SK-N-SH treated with all-trans-retinoic acid at 6 μM for 48 hours (cell line): ENCODE measurements at regions not wholly inside any gene's neighbourhood (a gene's known extent, or its start where the extent isn't known, plus 50 kb on each side); places are given as distances from the start of the nearest gene placed in this dataset.

Source experiments
- ATAC-seq: fragments of 200-7000 bp; cut with Tn5 transposase; 3 replicates; pipeline ENCODE4 v1.9.1; 2020; ENCODE audit warnings: mild to moderate bottlenecking, moderate library complexity
- BACH2 ChIP-seq: fragments of 250-450 bp; sonication (Bioruptor Pico); IDR thresholded peaks from 2 replicates; pipeline ENCODE4 v1.9.0; 2021; ENCODE audit warnings: mild to moderate bottlenecking, borderline replicate concordance
- CSDC2 ChIP-seq: fragments of 250-450 bp; sonication (Bioruptor Pico); IDR thresholded peaks from 2 replicates; pipeline ENCODE4 v1.5.0; 2020; ENCODE audit warnings: mild to moderate bottlenecking, moderate library complexity
- ESRRG ChIP-seq: fragments of 250-450 bp; sonication (Bioruptor Pico); IDR thresholded peaks from 2 replicates; pipeline ENCODE4 v1.6.1; 2021; ENCODE audit warnings: mild to moderate bottlenecking
- GLIS3 ChIP-seq: fragments of 250-450 bp; sonication (Bioruptor Pico); IDR thresholded peaks from 2 replicates; pipeline ENCODE4 v1.5.0; 2020; ENCODE audit warnings: mild to moderate bottlenecking, moderate library complexity
- ISL1 ChIP-seq: fragments of 250-450 bp; sonication (Bioruptor Pico); IDR thresholded peaks from 2 replicates; pipeline ENCODE4 v2.1.2; 2022; ENCODE audit warnings: mild to moderate bottlenecking, moderate library complexity
- OSR1 ChIP-seq: fragments of 250-450 bp; sonication (Bioruptor Pico); IDR thresholded peaks from 2 replicates; pipeline ENCODE4 v1.8.0; 2022; ENCODE audit warnings: moderate library complexity, mild to moderate bottlenecking, inconsistent platforms
- SNAI2 ChIP-seq: fragments of 250-450 bp; sonication (Bioruptor Pico); IDR thresholded peaks from 2 replicates; pipeline ENCODE4 v1.5.0; 2020; ENCODE audit warnings: mild to moderate bottlenecking, moderate library complexity
- TCF4 ChIP-seq: fragments of 250-450 bp; sonication (Bioruptor Pico); IDR thresholded peaks from 2 replicates; pipeline ENCODE4 v1.8.0; 2021; ENCODE audit warnings: mild to moderate bottlenecking, moderate library complexity, borderline replicate concordance
- ZC3H10 ChIP-seq: fragments of 250-450 bp; sonication (Bioruptor Pico); IDR thresholded peaks from 2 replicates; pipeline ENCODE4 v1.5.1; 2021; ENCODE audit warnings: mild to moderate bottlenecking, moderate library complexity
- ZNF565 ChIP-seq: fragments of 450-650 bp; formaldehyde crosslinking; conservative IDR thresholded peaks from 2 replicates; pipeline ENCODE4 v1.5.0; 2020; ENCODE audit warnings: low read depth, mild to moderate bottlenecking, moderate library complexity
- ZNF70 ChIP-seq: fragments of 450-650 bp; formaldehyde crosslinking; IDR thresholded peaks from 2 replicates; pipeline ENCODE4 v1.5.0; 2020; ENCODE audit warnings: mild to moderate bottlenecking, moderate library complexity
- ZNF8 ChIP-seq: fragments of 450-650 bp; formaldehyde crosslinking; IDR thresholded peaks from 2 replicates; pipeline ENCODE4 v1.5.0; 2020; ENCODE audit warnings: mild to moderate bottlenecking, moderate library complexity
- TF ChIP-seq, protein P1 (sequence below): fragments of 250-450 bp; sonication (Bioruptor Pico); IDR thresholded peaks from 2 replicates; pipeline ENCODE4 v1.5.1; 2020; ENCODE audit warnings: low read depth, mild to moderate bottlenecking, moderate library complexity
- TF ChIP-seq, protein P2 (sequence below): fragments of 250-450 bp; sonication (Bioruptor Pico); IDR thresholded peaks from 2 replicates; pipeline ENCODE4 v1.5.1; 2021; ENCODE audit warnings: mild to moderate bottlenecking, moderate library complexity
- TF ChIP-seq, protein P3 (sequence below): fragments of 250-450 bp; sonication (Bioruptor Pico); IDR thresholded peaks from 2 replicates; pipeline ENCODE4 v1.5.0; 2020; ENCODE audit warnings: mild to moderate bottlenecking, moderate library complexity
- TF ChIP-seq, protein P4 (sequence below): fragments of 250-450 bp; sonication (Bioruptor Pico); IDR thresholded peaks from 2 replicates; pipeline ENCODE4 v1.8.0; 2021; ENCODE audit warnings: low read depth, mild to moderate bottlenecking, moderate library complexity, borderline replicate concordance

DNA sequence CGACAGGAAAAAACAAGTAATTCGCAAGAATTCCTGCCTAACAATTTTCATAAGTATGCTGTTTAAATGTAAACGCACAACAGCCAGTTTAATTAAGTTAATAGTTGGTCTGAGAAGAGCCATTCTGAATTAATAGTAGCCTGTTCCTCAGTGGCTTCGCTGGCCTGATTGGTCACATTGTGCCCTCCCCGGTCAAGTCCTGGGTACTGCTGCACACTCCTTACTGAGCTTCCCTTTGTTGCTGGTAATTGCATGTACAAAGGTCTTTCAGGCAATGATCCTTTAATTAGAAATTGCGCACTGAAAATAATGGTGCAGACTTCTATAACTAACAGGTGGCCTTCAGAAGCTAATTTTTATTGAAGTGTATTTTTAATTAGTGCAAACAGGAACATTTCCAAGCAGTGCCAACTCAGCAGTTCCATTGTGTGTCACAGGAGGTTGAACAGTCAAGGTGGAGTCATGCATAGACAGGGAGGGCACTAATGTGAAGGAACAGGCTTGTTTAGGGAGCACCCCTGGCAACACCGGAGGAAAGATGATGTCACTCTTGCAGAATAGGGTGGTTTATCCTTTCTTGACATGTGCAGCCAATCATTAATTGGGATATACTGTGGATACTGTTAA, 92.6 kb upstream of the SLC22A23 start:
- no peak for ATAC-seq
- TF ChIP-seq, protein P1, sequence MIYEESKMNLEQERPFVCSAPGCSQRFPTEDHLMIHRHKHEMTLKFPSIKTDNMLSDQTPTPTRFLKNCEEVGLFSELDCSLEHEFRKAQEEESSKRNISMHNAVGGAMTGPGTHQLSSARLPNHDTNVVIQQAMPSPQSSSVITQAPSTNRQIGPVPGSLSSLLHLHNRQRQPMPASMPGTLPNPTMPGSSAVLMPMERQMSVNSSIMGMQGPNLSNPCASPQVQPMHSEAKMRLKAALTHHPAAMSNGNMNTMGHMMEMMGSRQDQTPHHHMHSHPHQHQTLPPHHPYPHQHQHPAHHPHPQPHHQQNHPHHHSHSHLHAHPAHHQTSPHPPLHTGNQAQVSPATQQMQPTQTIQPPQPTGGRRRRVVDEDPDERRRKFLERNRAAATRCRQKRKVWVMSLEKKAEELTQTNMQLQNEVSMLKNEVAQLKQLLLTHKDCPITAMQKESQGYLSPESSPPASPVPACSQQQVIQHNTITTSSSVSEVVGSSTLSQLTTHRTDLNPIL (CRISPR knock-in tag) = no peak
- TF ChIP-seq ESRRG (no peak), ZNF70 (CRISPR knock-in tag) (no peak), ISL1 (no peak), SNAI2 (CRISPR knock-in tag) (no peak)
- TF ChIP-seq, protein P2, sequence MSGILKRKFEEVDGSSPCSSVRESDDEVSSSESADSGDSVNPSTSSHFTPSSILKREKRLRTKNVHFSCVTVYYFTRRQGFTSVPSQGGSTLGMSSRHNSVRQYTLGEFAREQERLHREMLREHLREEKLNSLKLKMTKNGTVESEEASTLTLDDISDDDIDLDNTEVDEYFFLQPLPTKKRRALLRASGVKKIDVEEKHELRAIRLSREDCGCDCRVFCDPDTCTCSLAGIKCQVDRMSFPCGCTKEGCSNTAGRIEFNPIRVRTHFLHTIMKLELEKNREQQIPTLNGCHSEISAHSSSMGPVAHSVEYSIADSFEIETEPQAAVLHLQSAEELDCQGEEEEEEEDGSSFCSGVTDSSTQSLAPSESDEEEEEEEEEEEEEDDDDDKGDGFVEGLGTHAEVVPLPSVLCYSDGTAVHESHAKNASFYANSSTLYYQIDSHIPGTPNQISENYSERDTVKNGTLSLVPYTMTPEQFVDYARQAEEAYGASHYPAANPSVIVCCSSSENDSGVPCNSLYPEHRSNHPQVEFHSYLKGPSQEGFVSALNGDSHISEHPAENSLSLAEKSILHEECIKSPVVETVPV (CRISPR knock-in tag) = no peak
- TF ChIP-seq, protein P3, sequence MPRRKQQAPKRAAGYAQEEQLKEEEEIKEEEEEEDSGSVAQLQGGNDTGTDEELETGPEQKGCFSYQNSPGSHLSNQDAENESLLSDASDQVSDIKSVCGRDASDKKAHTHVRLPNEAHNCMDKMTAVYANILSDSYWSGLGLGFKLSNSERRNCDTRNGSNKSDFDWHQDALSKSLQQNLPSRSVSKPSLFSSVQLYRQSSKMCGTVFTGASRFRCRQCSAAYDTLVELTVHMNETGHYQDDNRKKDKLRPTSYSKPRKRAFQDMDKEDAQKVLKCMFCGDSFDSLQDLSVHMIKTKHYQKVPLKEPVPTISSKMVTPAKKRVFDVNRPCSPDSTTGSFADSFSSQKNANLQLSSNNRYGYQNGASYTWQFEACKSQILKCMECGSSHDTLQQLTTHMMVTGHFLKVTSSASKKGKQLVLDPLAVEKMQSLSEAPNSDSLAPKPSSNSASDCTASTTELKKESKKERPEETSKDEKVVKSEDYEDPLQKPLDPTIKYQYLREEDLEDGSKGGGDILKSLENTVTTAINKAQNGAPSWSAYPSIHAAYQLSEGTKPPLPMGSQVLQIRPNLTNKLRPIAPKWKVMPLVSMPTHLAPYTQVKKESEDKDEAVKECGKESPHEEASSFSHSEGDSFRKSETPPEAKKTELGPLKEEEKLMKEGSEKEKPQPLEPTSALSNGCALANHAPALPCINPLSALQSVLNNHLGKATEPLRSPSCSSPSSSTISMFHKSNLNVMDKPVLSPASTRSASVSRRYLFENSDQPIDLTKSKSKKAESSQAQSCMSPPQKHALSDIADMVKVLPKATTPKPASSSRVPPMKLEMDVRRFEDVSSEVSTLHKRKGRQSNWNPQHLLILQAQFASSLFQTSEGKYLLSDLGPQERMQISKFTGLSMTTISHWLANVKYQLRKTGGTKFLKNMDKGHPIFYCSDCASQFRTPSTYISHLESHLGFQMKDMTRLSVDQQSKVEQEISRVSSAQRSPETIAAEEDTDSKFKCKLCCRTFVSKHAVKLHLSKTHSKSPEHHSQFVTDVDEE = no peak
- TF ChIP-seq, all 23 proteins: peak for 0

DNA sequence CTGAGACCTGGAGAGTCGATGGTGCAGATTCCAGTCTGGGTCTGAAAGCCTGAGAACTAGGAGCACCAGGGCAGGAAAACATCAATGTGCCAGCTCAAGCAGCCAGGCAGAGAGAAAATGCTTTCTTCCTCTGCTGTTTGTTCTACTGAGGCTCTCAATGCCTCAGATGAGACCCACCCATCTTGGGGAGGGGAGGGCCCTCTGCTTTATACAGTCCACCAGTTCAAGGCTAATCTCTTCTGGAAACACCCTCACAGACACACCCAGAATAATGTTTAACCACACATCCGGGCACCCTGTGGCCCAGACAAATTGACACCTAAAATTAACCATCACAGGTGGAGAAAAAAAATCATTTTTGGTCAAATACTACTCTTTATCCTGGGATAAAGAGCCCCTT, 89.3 kb upstream of the SLC22A23 start:
- ATAC-seq = no peak
- no peak for TF ChIP-seq ZNF565

DNA sequence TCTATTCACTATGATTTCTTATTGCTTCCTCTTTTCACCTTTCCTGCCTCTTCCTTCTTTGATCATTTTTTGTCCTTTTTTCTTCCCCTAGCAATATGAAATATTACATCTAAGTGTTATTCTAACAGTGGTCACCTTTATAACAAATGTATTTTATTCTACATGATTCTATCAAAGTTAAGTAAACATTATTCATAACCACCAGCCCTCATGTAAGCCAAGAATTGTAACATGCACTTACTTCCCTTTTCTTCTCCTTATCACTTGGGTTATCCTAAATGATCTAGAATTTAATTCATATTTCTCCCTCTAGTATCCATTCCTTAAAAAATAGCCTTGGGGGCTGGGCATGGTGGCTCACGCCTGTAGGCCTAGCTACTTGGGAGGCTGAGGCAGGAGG, 88.3 kb upstream of the SLC22A23 start:
- TF ChIP-seq, protein P1 (CRISPR knock-in tag) = no peak
- no peak for TF ChIP-seq ZNF8
- no peak for TF ChIP-seq ISL1
- TF ChIP-seq TCF4 (CRISPR knock-in tag) = no peak
- no peak for TF ChIP-seq ZNF70 (CRISPR knock-in tag)
- TF ChIP-seq, protein P4, sequence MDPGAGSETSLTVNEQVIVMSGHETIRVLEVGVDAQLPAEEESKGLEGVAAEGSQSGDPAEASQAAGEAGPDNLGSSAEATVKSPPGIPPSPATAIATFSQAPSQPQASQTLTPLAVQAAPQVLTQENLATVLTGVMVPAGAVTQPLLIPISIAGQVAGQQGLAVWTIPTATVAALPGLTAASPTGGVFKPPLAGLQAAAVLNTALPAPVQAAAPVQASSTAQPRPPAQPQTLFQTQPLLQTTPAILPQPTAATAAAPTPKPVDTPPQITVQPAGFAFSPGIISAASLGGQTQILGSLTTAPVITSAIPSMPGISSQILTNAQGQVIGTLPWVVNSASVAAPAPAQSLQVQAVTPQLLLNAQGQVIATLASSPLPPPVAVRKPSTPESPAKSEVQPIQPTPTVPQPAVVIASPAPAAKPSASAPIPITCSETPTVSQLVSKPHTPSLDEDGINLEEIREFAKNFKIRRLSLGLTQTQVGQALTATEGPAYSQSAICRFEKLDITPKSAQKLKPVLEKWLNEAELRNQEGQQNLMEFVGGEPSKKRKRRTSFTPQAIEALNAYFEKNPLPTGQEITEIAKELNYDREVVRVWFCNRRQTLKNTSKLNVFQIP (CRISPR knock-in tag) = no peak
- TF ChIP-seq ESRRG = no peak
- TF ChIP-seq, all 23 proteins: peak for 0
- ATAC-seq = no peak

DNA sequence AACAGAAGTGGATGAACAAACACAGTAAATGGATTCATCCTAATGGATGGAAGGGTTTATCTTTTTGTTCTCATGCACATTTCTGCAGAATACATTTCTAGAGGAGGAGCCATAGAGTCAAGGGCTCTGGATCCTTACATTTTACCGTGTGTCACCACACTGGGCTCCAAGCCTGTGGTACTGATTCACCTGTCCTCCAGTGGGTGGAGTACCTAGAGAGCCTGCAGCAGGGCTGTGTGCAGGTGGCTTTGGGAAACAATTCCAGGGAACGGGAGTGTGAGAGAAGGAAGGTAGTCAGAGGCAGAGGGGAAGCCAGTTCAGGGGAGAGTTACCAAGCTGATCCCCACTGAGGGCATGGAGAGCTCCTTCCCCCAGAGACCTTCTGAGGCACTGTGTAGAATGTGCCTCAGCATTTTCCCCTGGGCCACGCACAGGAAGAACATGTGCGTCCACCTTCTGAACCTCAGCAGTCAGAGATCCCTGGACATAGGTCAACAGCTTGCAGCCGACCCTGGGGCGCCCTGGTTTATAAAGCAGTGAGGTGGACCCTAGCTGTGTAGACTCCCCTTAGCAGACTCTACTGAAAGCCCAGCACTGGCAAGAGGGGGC, 85.3 kb upstream of the SLC22A23 start:
- no peak for TF ChIP-seq SNAI2 (CRISPR knock-in tag)
- no peak for TF ChIP-seq BACH2 (CRISPR knock-in tag)
- TF ChIP-seq, protein P4 (CRISPR knock-in tag) = no peak
- no peak for TF ChIP-seq ESRRG
- no peak for TF ChIP-seq GLIS3 (CRISPR knock-in tag)
- TF ChIP-seq OSR1 (CRISPR knock-in tag) = no peak
- TF ChIP-seq ZC3H10 (CRISPR knock-in tag) = no peak
- TF ChIP-seq ZNF8 = no peak
- TF ChIP-seq TCF4 (CRISPR knock-in tag) = no peak
- TF ChIP-seq CSDC2 (CRISPR knock-in tag) = no peak
- ATAC-seq = no peak
